ENCODE measurements at regions not wholly inside any gene's neighbourhood (a gene's known extent, or its start where the extent isn't known, plus 50 kb on each side); places are given as distances from the start of the nearest gene placed in this dataset.
A peak's percentile ranks its signal among the peaks of the same experiment; 100 is the strongest.
"Not testable (repeated sequence)": the region's sequence is repeated elsewhere in the genome, so short reads cannot be mapped to it uniquely, and the experiment has no call there.

- no peak for DNase-seq (ENCODE audit: low spot score)
Observed at GRCh38 chr7:12985228-12985627, 297.8 kb downstream of the ARL4A start.

- DNase-seq (ENCODE audit: low spot score), result no peak
Observed at GRCh38 chr7:12985752-12986151, 298.3 kb downstream of the ARL4A start.

DNA sequence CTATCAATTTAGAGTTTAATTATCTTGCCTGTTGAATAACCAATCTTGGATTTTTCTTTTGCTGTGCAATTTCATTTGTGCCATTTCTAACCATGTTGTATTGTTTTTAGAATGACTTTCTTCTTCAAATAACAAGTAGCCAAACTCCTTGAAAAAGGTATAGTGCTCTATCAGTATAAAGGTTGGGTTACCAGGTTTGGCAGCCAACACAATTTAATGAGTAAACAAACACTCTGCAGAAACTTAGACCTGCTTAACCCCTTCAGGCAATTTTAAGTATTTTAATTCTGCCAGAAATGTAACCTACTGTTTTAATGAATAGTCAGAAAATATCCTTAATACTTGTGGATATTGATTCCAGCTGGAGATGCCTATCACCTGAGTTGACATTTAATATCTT, 299.8 kb downstream of the ARL4A start:
- DNase-seq (ENCODE audit: low spot score), result no peak

GRCh38 chr7:12990440-12990839, 303.0 kb downstream of the ARL4A start:
- no peak for DNase-seq (ENCODE audit: low spot score)

GRCh38 chr7:12993025-12993424, 305.6 kb downstream of the ARL4A start:
- no peak for DNase-seq (ENCODE audit: low spot score)

GRCh38 chr7:12995912-12996469, 308.6 kb downstream of the ARL4A start:
- DNase-seq (ENCODE audit: low spot score), result no peak

GRCh38 chr7:13007331-13007730, 319.9 kb downstream of the ARL4A start:
- DNase-seq (ENCODE audit: low spot score), result no peak

GRCh38 chr7:13009517-13009916, 322.1 kb downstream of the ARL4A start:
- DNase-seq (ENCODE audit: low spot score), result no peak

GRCh38 chr7:13014011-13014410, 326.6 kb downstream of the ARL4A start:
- DNase-seq (ENCODE audit: low spot score), result no peak

DNA sequence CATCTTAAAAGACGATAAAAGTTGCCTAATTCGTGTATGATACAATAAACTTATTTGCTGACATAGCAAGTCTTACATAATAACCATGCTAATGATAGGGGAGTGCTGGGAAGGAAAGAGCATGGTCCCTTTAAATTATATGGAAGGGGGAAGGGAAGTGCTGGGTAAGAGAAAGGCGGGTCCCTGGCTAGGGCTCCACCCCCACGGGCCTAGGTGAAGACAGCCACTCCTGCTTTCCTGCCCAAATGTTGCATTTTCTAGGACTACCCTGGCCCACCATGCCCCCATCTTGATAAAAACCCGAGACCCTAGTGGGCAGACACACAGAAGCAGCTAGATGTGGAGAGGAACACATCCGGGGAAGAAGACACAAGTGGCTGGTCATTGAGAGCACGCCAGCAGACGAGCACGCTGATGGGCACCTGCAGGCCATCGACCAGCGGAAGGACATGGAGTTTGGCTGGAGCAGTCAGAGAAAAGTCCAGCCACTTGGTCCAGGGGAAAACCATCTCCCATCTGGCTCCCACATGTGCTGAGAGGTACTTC, 328.7 kb downstream of the ARL4A start:
- no peak for DNase-seq (ENCODE audit: low spot score)

DNA sequence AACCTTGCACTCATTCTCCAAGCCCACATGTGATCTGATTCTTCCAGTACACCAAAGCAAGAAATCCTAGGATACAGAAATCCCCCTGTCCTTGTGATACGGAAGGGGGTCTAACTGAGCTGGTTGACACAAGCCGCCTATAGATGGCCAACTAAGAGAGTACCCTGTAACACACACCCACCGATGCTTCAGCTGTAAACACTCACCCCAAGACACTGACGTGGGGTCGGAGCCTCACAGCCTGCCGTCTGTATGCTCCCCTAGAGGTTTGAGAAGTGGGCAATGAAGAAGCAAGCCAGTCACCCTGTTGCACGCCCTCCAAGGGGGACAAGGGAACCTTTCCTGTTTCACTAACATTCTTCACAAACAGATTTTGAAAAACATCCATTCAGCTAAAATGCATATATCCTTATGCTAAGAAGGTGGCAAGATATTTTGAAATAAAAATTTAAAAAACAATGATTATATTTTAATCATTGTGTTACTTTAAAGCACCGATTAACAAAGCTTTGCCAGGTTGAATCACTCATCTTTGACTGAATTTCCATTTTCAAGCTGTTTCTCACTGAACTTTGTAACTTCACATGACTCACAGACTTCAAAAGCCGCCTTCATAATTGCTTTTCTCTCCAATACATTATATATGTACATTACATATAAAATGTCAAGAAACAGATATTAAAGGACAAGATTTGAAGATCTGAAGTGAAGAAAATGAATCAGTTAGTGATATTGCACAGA, 329.3 kb downstream of the ARL4A start:
- DNase-seq (ENCODE audit: low spot score), result no peak

DNA sequence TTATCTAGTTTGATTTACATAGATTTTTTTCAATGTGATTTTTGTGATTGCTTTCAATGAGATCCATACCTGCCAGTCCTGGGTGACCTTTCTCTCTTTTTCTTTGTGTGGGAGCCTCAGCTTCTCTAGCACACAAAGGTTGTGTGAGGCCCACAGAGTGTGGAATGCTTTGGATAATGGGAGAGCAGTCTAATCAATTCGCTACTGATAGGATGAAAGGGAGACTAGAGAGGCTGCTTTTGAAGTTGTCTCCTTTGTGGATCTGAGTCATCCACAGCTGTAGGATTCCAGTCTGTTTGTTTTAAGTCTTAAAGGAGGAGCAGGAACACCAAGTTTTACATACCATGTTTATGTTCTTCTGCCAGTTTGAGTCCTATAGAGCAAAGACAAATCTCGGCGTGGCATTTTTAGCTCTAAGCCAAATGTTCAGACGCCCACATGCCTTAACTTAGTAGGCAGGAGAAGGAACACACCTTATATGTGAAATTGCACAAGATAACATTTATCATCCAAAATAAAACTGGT, 330.0 kb downstream of the ARL4A start:
- peak; percentile 87 for DNase-seq (ENCODE audit: low spot score)

DNA sequence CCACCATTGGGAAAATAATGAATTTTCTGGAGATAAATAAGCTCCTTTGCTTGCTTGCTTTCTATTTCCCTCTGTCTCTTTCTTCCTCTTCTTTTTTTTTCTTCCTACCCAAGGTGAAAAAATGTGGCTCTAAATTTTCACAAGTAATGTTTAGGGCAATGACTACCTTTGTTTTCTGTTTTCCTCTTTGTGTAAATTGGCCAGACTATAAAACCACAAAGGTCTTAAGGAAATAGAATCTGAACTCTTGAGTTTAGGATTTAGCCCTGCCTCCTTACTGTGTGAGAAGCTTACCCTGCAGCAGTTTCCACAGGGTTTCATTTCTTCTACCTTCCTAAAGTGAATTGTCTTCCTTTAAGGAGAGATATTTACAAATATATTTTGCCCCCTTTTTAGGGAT, 330.4 kb downstream of the ARL4A start:
- peak; percentile 71 for DNase-seq (ENCODE audit: low spot score)

DNA sequence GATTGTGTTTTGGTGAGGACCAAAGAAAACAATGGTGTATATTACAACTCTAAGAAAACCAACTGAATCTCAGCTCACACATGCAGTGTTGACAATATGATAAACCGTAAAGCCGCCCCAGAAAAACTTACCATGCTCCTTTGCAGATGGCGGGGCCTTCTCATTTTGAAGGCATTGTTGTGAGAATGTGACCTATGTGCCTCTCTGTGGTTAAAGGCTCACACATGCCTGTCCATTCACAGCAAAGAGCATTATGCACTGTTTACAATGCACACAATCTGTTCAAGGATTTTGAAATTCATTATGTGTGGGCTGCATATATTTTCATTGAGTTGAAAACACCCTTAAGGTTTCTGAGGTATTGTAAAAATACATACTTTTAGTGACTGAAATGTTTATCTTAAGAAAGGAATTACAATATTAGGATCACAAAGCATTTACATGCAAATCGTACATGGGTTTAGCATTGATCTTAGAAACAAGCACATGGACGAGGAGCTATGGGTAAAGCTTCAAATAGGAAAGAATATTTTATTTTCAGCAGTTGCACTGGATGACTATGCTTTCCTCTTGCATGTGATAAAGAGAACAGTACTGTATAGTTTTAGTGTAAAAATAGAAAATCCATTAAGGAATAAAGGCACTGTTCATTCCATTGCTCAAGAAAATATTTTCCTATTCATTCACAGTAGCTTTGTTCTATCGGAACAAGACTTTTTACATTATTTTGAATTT, 334.3 kb downstream of the ARL4A start:
- DNase-seq (ENCODE audit: low spot score), result no peak

- no peak for DNase-seq (ENCODE audit: low spot score)
Observed at GRCh38 chr7:13024121-13024674, 336.8 kb downstream of the ARL4A start.

- DNase-seq (ENCODE audit: low spot score), result not testable (repeated sequence)
Observed at GRCh38 chr7:13025043-13025442, 337.6 kb downstream of the ARL4A start.

DNA sequence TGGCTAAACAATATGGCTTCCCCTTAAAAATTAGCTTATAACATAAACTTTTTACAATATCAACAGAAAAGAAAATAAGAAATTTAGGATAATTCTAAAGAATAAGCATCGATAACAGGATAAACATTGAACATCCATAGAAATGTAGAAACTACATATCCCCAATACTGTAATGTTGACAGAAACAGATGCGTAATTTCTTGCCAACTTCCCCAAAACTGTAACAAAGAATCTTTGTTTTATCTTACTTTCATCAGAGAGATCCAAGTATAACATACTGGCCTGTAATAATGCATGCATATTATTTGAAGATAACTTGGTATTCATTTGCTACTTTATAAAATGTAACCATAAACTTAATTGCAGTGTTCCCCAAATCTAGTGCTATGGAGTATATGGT, 339.9 kb downstream of the ARL4A start:
- no peak for DNase-seq (ENCODE audit: low spot score)

DNA sequence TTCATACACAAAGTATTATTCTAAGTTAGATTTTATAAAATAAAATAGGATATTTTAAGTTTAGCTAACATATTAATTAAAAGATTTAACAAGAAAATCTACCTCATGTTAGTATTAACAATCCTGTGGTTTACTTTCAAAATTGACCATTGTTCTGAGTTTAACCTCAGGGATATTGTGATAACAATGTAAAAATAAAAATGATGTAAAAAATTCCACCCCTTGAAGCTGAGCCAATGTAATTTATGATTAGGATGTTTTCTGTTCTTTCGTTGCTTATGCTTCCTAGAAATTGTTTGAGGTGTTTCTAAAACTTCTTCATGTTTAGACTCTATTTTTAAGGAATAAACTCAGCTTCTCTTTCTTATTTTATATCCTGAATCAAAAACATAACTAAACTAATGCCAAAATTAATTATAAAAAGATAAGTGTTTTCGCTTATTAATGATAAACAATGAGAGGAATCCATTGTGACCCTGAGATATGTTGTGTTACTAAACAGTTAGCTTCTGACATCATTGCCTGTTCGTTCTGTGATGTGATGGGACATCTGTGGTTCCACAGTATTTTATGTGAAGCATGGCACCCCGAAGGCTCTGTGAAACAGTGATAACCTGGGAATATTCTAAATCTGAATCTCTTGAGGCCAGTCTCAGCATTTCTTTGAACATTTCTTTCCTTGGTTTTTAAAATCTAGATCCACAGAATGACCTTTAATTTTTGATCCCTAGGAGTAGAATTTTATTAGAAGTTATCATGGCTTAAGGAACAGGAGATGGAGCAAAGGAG, 340.8 kb downstream of the ARL4A start:
- DNase-seq (ENCODE audit: low spot score), result no peak

GRCh38 chr7:13028825-13029099, 341.3 kb downstream of the ARL4A start:
- DNase-seq (ENCODE audit: low spot score), result no peak

GRCh38 chr7:13031468-13031867, 344.0 kb downstream of the ARL4A start:
- no peak for DNase-seq (ENCODE audit: low spot score)

DNA sequence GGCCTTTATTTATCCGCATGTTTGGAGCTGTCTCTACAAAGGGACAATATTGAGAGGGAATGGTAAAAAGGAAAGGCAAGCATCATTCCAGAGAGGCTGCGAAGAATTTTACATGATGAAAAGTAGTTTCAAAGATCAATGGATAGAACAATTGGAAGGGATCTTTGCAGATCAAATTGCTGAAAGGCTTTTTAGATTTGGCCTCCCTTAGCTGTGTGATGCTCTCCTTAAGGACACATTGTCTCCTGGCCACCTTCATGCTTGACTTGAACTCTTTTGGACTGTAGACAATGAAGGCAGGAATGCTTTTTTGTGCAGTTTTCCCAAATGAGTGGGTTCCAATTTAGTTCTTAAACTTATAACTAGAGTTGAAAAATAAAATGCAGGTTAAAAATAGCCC, 344.7 kb downstream of the ARL4A start:
- DNase-seq (ENCODE audit: low spot score), result no peak

DNA sequence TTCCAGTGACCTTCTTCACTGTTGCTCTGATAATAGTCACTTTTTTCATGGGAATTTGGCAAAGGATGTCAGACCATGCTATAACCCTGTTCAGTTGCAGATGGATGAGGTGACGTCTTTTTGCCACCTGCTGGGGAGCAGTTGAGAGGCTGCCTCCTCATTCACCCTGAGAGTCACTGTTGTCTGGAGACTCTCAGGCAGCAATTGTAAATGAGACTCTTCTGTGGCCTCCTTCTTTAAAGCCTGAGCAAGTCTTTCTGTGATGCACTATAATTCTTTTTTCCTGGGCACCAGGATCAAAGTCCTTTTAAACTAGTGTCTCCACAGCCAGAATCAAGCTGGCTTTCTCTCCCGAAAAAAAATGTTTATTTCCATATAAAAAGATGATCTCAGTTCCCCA, 345.1 kb downstream of the ARL4A start:
- DNase-seq (ENCODE audit: low spot score), result peak; percentile 54

All from HT-29 (cell line).